NCI-H460 (cell line): ENCODE measurements at regions not wholly inside any gene's neighbourhood (a gene's known extent, or its start where the extent isn't known, plus 50 kb on each side); places are given as distances from the start of the nearest gene placed in this dataset.

Experiments used
- DNase-seq: peaks from one replicate; pipeline ENCODE4 v3.0.0-alpha.2; 2016; ENCODE audit warnings: low read depth; ENCODE audit errors: extremely low read depth

GRCh38 chr2:21422724-21423522 lies 299.2 kb downstream of the TDRD15 start:
- DNase-seq: no peak

DNA sequence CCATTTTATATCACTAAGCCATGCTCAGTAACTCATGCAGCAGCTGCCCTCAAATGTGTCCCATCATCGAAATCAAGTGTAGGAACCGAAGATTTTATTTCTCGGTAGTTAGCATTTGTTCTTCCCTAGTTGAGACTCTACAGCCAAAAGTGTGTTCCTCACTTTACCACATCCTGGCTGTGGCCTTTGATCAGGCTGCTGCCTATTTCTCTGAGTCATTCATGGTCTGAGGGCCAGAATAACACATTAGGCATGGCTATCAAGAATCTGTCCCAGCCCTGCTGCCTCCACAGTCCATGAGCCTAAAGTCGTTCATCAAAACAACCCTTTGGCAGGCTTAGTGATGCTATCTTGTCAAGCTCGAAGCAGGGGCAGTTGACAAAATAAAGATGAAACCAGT lies 300.1 kb downstream of the TDRD15 start:
- DNase-seq: no peak

DNA sequence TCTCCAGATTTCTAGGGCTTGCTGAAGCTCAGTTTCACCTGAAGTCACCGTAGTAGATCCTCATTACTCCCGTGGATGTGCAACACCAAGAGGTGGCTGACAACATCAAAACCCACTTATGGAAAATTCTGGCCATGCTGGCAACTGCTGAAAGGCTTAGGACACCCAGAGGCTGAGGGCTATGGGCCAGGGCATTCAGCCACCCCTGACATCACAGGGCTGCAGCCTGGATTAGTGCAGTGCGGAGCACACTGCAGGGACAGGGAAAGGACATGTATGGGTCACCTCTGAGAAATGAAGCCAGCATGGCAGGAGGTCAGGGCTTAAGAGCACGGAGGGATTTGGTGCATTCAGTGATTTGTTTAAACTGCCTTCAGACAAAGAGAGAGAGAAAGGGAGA lies 300.6 kb downstream of the TDRD15 start:
- DNase-seq: no peak

GRCh38 chr2:21427606-21428005 lies 303.8 kb downstream of the TDRD15 start:
- DNase-seq: no peak

DNA sequence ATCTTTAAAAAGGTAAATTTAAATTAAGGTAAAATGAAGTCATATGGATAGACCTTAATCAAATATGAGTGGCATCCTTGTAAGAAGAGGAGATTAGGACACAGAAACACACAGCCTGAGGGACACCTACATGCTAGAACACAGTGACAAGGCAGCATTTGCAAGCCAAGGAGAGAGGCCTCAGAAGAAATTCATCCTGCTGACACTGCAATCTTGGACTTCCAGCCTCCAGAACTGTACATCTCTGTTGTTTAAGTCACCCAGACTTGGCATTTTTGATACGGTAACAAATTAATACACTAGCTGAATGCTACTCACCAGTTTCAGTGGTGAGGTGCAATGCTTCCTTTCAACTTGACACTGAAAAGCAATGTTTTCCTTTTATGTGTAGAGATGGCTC lies 305.0 kb downstream of the TDRD15 start:
- no peak for DNase-seq

DNA sequence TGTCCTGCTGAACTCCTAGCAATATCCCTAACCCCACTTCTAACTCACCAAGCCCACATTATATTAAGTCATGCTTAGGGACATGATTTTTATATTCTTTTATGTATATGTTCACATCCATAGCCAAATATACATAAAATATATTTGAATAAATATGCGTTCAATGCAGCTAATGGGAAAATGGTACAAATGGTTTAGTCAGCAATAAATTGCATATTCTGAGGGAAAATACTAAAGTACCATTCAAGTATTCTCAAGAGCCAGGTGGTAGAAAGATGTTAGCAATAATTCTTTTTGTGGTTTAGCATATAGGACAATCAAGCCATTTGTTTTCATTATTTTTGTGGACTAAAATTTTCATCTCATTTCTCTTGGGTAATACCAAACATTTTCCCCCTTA lies 306.0 kb downstream of the TDRD15 start:
- DNase-seq: no peak

DNA sequence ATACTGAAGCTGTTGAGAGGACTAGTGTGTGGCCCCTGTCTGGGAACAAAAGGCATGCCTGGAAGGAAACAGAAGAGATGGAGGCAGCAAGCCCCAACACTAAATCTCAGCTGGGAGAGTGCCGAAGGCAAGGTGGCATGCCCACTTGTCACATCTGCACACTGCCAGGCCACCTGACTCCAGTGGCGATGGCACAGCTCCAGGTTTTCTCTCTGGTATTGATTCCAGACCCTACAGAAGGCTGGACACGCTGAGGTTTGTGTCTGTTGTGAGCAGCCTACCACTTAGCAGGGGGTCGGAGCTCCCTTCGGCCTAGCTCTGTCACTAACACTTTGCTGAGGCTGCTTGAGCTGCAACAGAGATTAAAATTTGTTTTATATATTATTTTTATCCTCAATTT lies 307.3 kb downstream of the TDRD15 start:
- no peak for DNase-seq

GRCh38 chr2:21438949-21439348 lies 315.2 kb downstream of the TDRD15 start:
- no peak for DNase-seq

DNA sequence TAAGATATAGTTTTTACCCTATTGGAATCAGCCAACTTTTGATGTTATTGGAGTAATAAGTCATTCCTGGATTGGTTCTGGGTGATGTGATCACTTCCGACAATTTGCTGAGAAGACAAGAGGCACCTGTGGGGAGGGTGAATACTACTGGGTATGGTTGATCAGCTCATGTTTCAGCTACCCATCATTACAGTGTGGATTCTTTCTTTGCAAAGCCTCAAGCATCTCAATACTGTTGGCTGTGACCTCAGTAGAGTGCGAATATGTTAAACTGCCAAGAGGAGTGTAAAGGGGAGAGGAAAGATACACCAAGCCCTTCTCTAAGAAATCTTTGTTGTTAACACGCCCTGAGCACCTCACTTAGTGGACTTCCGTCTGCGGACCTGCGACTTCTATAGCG lies 317.7 kb downstream of the TDRD15 start:
- DNase-seq: no peak

DNA sequence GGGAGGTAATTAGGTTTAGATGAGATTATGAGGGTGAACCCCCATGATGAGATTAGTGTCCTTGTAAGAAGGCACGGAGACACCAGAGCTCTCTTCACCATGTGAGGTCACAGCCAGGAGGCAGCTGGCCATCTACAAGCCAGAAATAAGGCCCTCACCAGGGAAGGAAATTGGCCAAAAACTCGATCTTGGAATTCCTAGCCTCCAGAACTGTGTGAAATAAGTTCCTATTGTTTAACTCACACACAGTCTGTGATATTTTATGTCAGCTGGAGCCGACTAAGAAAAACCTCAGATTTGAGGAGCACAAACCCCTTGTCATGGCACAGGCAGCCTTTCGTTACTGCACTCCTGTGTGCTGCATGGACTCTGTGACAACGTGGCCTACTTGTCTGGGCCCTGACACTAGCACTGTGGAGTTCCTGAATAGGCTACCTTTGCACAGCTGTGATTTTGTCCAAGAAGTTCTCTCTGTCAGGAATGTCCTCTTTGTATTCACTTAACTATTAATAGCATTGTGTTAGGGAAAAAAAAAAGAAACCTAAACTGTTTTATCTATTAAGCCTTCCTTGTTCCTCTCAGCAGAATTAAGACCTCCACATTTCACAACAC lies 319.8 kb downstream of the TDRD15 start:
- no peak for DNase-seq

DNA sequence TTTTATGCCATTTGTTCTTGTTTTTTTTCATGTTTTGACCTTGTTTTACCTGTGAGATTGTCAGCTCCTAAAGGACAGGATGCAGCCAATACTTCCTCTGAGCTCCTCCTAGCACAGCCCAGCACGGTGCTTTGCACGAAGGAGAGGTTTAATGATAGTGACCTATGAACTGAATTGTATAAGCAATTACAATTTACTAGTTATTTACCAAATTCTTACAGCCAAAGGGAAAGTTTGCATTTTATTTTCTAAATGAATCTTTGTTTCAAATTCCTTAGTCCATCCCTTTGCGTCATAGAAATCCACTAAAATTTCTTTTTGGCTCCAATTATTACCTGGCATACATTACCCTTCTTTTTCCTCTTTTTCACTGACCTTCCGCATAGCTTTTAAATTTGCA lies 326.1 kb downstream of the TDRD15 start:
- DNase-seq: no peak

- DNase-seq: no peak
Measured at GRCh38 chr2:21451403-21451802, 327.6 kb downstream of the TDRD15 start.

DNA sequence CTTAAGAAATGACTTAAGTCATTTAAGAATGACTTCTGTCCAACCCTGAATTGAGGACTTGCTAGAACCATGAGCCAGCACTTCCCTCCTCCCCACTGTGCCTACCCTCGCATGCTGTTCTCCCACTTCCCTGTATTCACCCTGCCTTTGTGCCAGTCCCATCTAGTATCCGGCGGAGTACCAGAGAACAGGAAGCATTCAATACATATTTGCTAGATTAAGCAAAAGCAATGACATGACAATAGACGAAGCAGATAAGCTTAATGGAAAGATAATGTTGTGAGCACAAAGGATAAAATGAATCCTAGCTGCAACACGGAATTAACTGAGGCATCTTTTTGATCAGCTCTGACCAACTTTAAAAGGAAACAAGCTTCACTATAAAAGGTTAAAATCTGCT lies 328.5 kb downstream of the TDRD15 start:
- no peak for DNase-seq

GRCh38 chr2:21452678-21453077 lies 328.9 kb downstream of the TDRD15 start:
- no peak for DNase-seq

GRCh38 chr2:21453723-21454450 lies 330.1 kb downstream of the TDRD15 start:
- DNase-seq: no peak

DNA sequence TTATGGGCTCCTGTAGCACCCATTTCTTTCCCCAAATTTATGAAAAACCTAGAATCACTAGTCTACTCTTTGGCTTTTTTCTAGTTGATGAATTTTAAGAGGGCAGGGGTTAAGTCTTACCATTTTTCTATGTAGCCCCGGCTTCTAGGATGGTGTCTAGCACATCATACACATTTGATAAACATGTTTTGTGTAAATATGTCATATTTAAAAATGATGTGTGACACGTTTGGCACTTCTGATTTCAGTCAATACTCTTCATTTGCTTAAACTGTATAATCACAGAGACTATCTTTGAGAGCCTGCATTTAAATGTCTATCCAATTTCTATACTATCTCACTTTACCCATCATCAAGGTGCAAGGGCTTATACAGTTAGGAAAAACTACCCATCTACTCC lies 331.1 kb downstream of the TDRD15 start:
- DNase-seq: no peak

GRCh38 chr2:21461754-21462240 lies 338.0 kb downstream of the TDRD15 start:
- no peak for DNase-seq

GRCh38 chr2:21466341-21466927 lies 342.7 kb downstream of the TDRD15 start:
- no peak for DNase-seq

DNA sequence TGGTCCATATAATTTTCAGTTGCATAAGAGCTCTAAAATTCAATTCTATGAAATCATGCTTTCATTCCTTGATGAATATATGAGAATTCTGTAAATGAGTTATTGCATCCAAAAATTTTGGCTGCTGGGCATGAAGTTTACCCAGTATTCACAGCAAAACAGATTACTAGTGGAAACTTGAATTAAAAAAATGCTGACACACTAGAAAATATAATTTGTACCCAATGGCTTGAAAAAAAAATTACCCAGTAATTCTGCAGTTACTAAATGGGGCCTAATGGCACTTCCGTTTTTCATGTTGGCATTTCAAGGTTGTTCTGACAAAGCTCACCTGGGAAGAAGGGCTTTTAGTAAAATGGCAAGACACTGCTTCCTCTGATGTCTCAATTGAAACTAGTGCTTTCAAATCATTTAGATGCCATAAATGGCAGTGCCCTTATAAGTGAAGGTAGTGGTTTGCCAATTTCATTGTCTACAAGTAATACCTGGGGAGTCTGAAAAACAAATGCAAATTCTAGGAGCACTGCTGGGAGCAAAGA lies 343.6 kb downstream of the TDRD15 start:
- DNase-seq: no peak

DNA sequence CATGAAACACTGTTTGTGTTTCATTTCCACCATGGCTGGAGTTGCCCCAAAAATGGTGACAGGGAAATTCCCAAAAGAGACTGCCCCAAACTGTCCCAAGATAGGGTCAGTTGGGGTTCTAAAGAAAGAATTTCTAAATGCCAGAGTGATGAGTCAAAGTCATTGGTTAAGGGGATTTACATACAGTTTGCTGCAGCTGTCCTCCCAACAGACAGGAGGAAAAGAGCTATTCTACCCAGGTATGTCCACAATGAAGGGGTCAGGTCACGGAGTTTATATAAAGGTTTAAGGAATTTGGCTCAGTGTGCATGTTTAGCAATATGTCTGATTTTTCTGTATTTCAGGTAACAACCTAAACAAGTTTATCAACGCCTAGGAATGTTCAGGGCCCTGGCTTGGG lies 344.1 kb downstream of the TDRD15 start:
- DNase-seq: no peak

DNA sequence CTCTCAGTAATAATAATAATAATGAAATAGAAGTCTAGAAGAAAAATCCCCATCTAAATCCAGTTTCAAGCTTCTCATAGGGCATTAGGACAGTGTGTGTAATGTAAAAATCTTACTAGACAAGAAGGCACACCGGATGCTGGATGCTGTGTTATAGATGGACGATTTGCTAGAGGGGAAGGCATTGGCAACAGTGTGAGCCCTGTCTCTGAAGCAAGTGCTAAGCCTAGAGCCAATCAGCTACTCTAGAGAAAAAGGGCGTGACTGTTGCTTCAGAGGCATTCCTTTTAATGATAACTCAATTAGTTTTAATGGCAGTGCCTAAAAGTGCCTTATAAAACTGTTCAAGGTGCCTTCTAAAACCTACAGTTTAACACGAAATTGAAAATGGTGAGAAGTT lies 344.9 kb downstream of the TDRD15 start:
- no peak for DNase-seq
